Activated T-helper 2 cell treated with anti-CD3 and anti-CD28 coated beads, Interferon-gamma antibody, Interleukin-2, Interleukin-4, amounts not matched to agents 10 μg/mL and 5 μg/mL and 100 μg/mL, durations not matched to agents 14 hours and 24 hours and 36 hours (primary cell): ENCODE measurements at regions not wholly inside any gene's neighbourhood (a gene's known extent, or its start where the extent isn't known, plus 50 kb on each side); places are given as distances from the start of the nearest gene placed in this dataset.

Experiments used
- DNase-seq: peaks from one replicate; pipeline ENCODE4 v3.0.0; 2021; ENCODE audit warnings: low spot score
- H3K27ac Mint-ChIP-seq: one replicate; pipeline ENCODE4 v1.8.0; 2021; ENCODE audit warnings: mixed read lengths
- H3K27me3 Mint-ChIP-seq: one replicate; pipeline ENCODE4 v1.8.0; 2021; ENCODE audit warnings: low read depth, mixed read lengths
- H3K36me3 Mint-ChIP-seq: one replicate; pipeline ENCODE4 v1.8.0; 2021; ENCODE audit warnings: low read depth, mixed read lengths
- H3K4me1 Mint-ChIP-seq: one replicate; pipeline ENCODE4 v1.8.0; 2021; ENCODE audit warnings: low read depth, mixed read lengths
- H3K4me3 Mint-ChIP-seq: one replicate; pipeline ENCODE4 v1.8.0; 2021; ENCODE audit warnings: low read depth, mild to moderate bottlenecking, moderate library complexity, mixed read lengths
- H3K9me3 Mint-ChIP-seq: one replicate; pipeline ENCODE4 v1.8.0; 2021; ENCODE audit warnings: mixed read lengths
- intact Hi-C: fragments of 100-400 bp; cut with micrococcal nuclease; formaldehyde crosslinking; loops from one replicate; pipeline ENCODE4 v1.15.1; 2023

DNA sequence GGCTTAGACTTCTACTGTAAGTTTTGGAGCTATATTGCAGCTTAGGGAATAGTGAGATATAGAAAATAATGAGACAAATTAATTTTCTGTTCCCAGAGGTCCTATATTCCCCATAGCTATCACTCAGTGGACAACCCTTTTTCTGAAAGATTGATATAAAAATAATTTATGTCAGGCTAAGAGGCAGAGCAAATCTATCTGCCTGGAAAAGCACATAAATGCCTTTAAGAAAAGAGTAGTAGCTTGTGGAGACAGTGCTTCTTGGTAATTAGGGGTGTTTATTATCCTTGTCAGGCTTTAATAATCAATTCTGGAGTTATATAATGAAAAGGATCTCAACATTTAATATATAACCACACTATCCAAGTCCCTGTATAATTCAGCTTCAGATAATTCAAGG, 1162.8 kb upstream of the PCDH20 start:
- H3K36me3 Mint-ChIP-seq = no peaks in the 10 kb centered on the region
- intact Hi-C loops = loop anchor here (10.0 kb wide), 1 partner anchor 64 kb away; no protein-coding TSS in a partner anchor
- no peaks in the 10 kb centered on the region for H3K4me1 Mint-ChIP-seq
- H3K27me3 Mint-ChIP-seq = no peaks in the 10 kb centered on the region
- peaks cover 9% of the 10 kb centered on the region for H3K9me3 Mint-ChIP-seq
- no peak for DNase-seq
- no peak overlapping the region for H3K27ac Mint-ChIP-seq
- H3K4me3 Mint-ChIP-seq = no peak overlapping the region

DNA sequence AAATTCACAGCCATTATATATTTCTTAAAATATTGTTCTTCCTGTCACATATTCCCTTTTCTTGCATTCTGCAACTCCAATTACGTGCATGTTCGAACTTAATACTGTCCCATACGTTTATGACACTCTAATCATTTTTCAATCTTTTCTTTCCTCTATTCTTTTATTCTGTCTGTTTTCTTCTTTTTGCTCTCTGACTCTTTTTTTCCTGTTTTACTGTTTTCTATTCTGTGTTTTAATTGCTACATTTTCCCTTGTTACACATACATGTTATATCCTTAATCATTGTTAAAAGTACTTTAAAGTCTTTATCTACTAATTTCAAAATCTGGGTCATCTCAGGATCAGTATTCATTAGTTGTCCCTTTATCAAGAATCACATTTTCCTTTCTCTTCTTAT, 1149.1 kb upstream of the PCDH20 start:
- Mint-ChIP-seq H3K36me3 (no peaks in the 10 kb centered on the region), H3K27me3 (no peaks in the 10 kb centered on the region), H3K27ac (no peak overlapping the region), H3K9me3 (peaks cover 7% of the 10 kb centered on the region), H3K4me3 (no peak overlapping the region), H3K4me1 (no peaks in the 10 kb centered on the region)
- no peak for DNase-seq
- intact Hi-C loops = no loop called here

DNA sequence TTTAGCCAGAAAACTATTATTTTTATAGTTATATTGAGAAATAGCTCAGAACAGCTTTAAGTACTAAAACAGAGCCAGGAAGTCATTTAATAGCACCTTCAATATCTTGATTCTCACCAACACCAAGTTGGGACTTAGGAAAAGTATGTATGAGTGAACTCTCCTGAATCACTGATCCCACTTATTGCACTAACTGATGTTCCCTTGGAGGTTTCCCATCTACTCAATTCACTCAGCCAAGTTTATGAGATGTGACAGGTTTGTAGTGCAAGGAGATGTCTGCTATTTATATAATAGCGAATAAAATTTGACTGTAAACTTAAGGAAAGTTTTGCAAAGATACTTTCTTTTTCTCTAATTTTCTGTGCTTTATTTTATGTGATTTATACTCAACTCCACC, 1147.6 kb upstream of the PCDH20 start:
- Mint-ChIP-seq H3K36me3 (no peaks in the 10 kb centered on the region), H3K27me3 (no peaks in the 10 kb centered on the region), H3K4me1 (no peaks in the 10 kb centered on the region), H3K9me3 (peaks cover 12% of the 10 kb centered on the region), H3K4me3 (no peak overlapping the region), H3K27ac (no peak overlapping the region)
- intact Hi-C loops = no loop called here
- no peak for DNase-seq

DNA sequence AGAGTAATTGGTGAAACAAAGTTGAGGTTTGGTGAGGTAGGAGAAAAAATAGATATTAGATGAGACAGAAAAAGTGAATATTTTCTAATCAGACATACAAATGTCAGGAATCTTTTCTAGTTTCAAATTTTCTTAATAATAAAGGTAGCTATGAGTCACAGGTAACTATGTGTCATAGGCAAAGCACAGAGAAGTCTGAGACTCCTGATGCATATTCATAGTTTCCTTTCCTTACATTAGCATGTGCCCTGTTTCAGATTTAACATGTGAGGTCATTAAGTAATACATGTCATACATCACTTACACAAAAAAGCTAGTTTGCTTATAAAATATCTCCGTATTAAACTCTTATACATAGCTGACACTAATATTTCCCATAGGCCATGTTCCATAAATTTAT, 1141.3 kb upstream of the PCDH20 start:
- Mint-ChIP-seq H3K27ac (no peak overlapping the region), H3K4me3 (no peak overlapping the region), H3K9me3 (peaks cover 16% of the 10 kb centered on the region), H3K4me1 (no peaks in the 10 kb centered on the region), H3K27me3 (no peaks in the 10 kb centered on the region), H3K36me3 (no peaks in the 10 kb centered on the region)
- intact Hi-C loops = no loop called here
- no peak for DNase-seq

DNA sequence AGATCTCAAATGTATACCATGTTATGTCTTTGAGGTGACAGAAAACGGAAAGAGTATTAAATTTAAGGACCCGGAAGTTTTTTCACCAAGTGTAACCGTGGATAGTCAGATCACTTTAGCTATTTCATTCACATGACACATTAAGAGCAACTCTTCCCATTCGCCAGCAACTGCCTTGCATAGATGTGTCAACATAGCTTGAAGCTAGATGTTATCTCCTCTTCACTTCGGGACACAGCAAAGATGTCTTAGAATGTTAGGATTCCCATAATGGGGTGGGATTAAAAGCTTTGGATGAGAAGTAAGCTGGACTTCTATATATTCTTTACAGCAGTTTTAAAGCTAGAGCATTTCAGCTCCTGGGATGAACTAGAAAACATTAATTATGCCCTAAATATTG, 1135.9 kb upstream of the PCDH20 start:
- H3K4me3 Mint-ChIP-seq = no peak overlapping the region
- no peaks in the 10 kb centered on the region for H3K27me3 Mint-ChIP-seq
- no peak overlapping the region for H3K27ac Mint-ChIP-seq
- H3K9me3 Mint-ChIP-seq = peaks cover 21% of the 10 kb centered on the region
- intact Hi-C loops = no loop called here
- no peaks in the 10 kb centered on the region for H3K4me1 Mint-ChIP-seq
- no peaks in the 10 kb centered on the region for H3K36me3 Mint-ChIP-seq
- DNase-seq = no peak

DNA sequence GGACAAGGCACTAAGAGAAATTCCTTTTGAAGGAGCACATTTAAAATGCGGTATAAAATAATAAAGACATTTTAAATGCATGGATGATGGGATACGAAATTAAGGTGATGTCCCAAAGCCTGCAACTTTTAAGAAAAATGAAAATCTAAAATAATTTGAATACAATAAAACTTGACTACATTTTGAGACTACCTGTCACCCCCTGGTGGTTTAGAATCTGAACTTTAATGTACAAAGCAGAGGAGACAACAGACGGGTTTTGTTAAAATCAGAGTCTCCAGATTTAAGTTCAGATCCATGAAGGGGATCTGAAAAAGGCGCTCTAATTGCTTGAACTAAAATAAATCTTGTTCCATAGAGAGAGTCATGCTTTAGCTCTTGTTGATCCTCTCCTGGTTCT, 1129.3 kb upstream of the PCDH20 start:
- DNase-seq = no peak
- peaks cover 3% of the 10 kb centered on the region for H3K9me3 Mint-ChIP-seq
- no peaks in the 10 kb centered on the region for H3K27me3 Mint-ChIP-seq
- H3K4me1 Mint-ChIP-seq = no peaks in the 10 kb centered on the region
- intact Hi-C loops = no loop called here
- no peak overlapping the region for H3K27ac Mint-ChIP-seq
- H3K4me3 Mint-ChIP-seq = no peak overlapping the region
- no peaks in the 10 kb centered on the region for H3K36me3 Mint-ChIP-seq

DNA sequence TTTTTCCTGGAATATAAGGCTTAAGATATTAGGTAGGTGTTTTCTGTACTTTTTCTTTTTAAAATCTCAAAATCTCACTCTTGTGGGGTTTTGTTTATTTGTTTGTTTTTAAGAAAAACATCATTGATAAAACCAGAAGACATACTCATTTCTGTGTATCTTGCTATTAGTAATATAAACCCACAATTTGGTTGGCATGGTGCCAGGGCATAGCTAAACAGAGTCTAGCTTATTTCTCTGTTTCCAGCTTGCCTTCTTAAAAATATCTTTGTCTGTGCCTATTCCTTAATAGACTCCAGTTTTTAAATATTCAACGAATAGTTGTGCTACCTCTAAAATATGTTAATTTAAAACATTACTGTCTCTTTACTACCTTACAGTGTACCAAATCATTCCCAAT, 1121.9 kb upstream of the PCDH20 start:
- DNase-seq = no peak
- no peaks in the 10 kb centered on the region for H3K4me1 Mint-ChIP-seq
- no peak overlapping the region for H3K4me3 Mint-ChIP-seq
- no peaks in the 10 kb centered on the region for H3K36me3 Mint-ChIP-seq
- intact Hi-C loops = no loop called here
- H3K27me3 Mint-ChIP-seq = no peaks in the 10 kb centered on the region
- H3K27ac Mint-ChIP-seq = no peak overlapping the region
- H3K9me3 Mint-ChIP-seq = peaks cover 14% of the 10 kb centered on the region

DNA sequence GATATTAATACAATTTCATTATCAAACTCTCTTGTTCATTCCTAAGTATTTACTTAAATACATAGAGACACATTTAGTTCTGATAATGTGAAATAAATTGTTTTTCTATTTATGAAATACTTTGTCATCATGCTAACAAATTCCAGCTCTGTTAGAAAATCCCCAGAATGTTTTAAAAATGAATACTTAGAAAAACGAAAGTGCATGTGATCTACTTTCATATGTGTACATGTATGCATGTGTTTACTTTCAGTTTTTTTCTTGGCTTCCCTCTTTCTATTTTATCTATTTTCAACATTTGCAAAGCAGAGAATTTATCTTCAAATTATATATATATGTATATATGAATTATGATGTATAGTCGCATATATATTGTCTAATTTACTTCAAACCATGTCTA, 1110.0 kb upstream of the PCDH20 start:
- Mint-ChIP-seq H3K4me1 (no peaks in the 10 kb centered on the region), H3K4me3 (no peak overlapping the region), H3K27me3 (no peaks in the 10 kb centered on the region), H3K9me3 (peaks cover 7% of the 10 kb centered on the region), H3K36me3 (no peaks in the 10 kb centered on the region), H3K27ac (no peak overlapping the region)
- intact Hi-C loops = no loop called here
- no peak for DNase-seq

DNA sequence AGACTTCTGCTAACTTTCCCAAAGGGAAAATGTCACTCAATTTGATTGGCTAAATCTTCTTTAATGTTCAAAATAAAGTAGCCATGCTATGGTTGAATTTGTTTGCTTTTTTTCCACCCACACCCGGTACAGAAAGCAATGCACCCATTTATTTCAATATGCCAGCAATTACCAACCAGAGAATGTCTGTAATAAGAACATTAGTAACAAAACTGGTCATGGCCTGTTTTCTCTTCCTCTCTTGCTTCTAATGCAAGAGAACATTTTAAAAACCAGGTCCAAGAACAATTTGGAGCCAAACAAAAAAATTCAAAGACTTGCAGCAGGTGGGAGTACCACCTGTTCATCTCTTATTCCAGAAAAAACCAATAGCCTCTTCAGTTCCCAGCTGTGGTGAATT, 1108.8 kb upstream of the PCDH20 start:
- Mint-ChIP-seq H3K4me1 (no peaks in the 10 kb centered on the region), H3K36me3 (no peaks in the 10 kb centered on the region), H3K27ac (no peak overlapping the region), H3K9me3 (peaks cover 16% of the 10 kb centered on the region), H3K4me3 (no peak overlapping the region), H3K27me3 (no peaks in the 10 kb centered on the region)
- DNase-seq = no peak
- intact Hi-C loops = no loop called here

DNA sequence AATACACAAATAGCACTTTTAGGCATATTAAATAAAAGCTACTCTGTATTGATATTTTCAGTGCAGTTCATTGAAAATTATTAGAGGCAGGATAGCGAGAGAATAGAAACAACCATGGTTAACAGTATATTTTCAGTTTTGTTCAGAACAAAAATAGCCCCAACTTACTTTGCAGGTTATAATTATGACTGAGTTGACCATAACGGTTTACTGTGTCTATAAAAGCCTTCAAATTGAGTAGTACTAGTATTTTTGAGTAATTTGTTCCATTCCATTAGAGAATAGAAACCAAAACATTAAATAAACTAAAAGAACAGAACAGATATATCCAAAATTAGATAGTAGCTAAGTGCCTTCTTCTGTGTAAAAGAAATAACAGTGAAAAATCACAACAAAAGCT, 1108.4 kb upstream of the PCDH20 start:
- intact Hi-C loops = no loop called here
- Mint-ChIP-seq H3K27ac (no peak overlapping the region), H3K27me3 (no peaks in the 10 kb centered on the region), H3K9me3 (peaks cover 17% of the 10 kb centered on the region), H3K36me3 (no peaks in the 10 kb centered on the region), H3K4me1 (no peaks in the 10 kb centered on the region), H3K4me3 (no peak overlapping the region)
- DNase-seq = no peak

DNA sequence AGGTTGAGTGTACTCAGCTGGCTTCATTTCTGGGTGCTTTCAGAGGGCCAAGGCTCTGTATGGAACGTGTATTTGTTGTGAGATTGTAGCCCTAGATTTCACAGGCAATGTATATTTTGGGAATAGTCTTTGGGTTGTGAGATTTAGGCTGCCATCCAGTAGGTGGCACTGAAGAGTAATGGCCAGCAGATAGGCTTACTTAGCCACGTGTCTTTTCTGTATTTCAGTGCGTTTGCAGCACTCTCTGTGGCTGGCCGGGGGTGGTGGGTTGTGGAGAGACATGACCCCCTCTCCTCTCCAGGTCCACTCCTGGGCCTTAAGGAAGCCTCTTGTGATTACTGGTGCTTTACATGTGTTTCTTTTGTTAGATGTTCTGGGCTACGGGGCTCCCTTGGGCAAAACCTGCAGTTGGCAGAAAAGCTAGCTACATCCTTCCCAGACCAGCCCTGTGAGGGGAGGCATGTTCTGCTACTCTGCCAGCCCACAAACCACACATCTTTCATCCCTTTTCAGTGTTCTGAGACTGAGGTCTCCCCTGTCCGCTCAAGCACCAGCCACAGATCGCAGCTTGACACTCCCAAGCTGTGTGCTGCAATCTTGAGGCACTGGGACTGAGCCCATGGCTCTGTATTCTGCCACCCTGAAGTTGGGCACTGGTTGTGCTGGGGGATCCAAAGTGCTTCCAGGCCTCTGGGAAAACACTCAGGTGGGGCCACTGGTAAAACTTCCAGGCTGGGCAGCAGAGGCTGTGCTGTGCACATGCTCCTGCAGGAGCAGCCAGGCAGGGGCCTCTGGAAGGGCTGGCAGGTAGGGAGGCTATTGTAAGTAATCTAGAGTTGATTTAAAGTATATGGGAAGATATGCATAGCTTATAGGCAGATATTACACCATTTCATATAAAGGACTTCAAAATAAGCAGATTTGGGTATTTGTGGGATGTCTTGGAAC, 1096.8 kb upstream of the PCDH20 start:
- H3K4me3 Mint-ChIP-seq = no peak overlapping the region
- H3K4me1 Mint-ChIP-seq = no peaks in the 10 kb centered on the region
- DNase-seq = no peak
- no peaks in the 10 kb centered on the region for H3K9me3 Mint-ChIP-seq
- H3K27me3 Mint-ChIP-seq = no peaks in the 10 kb centered on the region
- H3K36me3 Mint-ChIP-seq = no peaks in the 10 kb centered on the region
- no peak overlapping the region for H3K27ac Mint-ChIP-seq
- intact Hi-C loops = loop anchor here (10.0 kb wide), 1 partner anchor 62 kb away; no protein-coding TSS in a partner anchor

DNA sequence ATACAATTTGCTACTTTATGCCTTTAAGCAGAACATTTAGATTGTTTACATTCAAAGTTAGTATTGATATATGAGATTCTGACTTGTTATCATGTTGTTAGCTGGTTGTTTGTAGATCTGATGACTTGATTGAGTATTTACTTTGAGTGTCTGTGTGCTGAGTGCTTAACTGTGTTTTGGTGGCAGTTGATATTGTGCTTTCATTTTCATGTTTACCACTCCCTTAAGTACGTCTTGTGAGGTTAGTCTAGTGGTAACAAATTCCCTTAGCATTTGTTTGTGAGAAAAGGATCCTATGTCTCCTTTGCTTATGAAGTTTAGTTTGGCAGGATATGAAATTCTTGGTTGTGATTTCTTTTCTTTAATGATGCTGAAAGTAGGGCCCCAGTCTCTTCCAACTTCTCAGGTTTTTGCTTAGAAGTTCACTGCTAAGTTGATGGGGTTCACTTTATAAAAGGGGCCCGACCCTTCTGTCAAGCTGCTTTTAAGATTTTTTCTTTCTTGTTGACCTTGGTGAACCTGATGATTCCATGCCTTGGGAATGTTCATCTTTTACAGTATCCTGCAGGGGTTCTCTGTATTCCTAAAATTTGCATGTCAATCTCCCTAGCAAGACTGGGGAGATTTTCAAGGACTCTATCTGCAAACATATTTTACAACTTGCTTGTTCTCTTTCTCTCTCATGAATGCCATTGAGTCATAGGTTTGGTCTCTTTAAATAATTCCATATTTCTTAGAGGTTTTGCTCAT, 1095.4 kb upstream of the PCDH20 start:
- Mint-ChIP-seq H3K27me3 (no peaks in the 10 kb centered on the region), H3K4me1 (no peaks in the 10 kb centered on the region), H3K9me3 (no peaks in the 10 kb centered on the region), H3K27ac (no peak overlapping the region), H3K36me3 (no peaks in the 10 kb centered on the region), H3K4me3 (no peak overlapping the region)
- DNase-seq = no peak
- intact Hi-C loops = loop anchor here (10.0 kb wide), 1 partner anchor 64 kb away; no protein-coding TSS in a partner anchor

DNA sequence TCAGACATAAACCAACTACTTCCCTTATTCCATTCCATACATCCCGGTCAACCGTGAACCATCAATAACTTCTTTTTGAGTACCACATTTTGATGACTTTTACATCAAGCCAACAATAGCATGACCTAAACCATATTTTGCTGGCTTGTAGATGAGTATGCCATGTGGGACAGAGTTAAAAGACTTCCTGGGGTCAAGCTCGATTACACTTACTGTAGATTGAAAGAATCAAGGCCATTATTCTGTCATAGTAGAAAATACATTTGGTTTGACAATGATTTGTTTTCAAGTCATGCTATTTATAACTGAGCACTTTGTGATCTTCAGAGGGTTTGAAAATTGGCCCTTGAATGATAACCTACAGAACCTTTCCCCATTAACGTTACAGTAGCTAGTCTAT, 1086.9 kb upstream of the PCDH20 start:
- intact Hi-C loops = no loop called here
- no peak for DNase-seq
- Mint-ChIP-seq H3K4me1 (no peaks in the 10 kb centered on the region), H3K9me3 (no peaks in the 10 kb centered on the region), H3K27me3 (no peaks in the 10 kb centered on the region), H3K27ac (no peak overlapping the region), H3K4me3 (no peak overlapping the region), H3K36me3 (no peaks in the 10 kb centered on the region)
